Activated CD4-positive, alpha-beta T cell treated with anti-CD3 and anti-CD28 coated beads, Interleukin-10, Interleukin-2, amounts not matched to agents 100 ng/mL and 50 ng/mL, durations not matched to agents 16 hours and 8 hours (primary cell): ENCODE measurements at regions not wholly inside any gene's neighbourhood (a gene's known extent, or its start where the extent isn't known, plus 50 kb on each side); places are given as distances from the start of the nearest gene placed in this dataset.

Experiments
- DNase-seq: peaks from one replicate; pipeline ENCODE4 v3.0.0-alpha.2; 2020

DNA sequence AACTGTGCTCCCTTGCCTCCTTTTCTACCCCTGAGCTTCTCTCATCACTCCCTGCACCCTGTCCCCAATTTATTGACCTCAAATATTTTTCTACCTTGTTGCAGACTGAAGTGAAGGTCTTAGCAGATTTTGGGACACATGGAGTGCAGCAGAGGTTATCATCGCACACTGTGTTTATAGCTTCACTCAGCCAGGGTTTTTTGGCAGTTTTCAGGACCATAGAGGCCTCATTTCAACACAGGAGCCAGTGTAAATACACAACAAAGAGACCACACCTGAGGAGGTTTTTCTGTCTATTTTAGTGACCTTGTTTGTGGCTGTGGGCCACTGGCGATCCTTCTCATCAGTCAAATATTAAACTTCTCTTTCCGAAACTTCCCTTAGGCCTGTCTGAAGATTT, 457.1 kb downstream of the SPRY1 start:
- no peak for DNase-seq

DNA sequence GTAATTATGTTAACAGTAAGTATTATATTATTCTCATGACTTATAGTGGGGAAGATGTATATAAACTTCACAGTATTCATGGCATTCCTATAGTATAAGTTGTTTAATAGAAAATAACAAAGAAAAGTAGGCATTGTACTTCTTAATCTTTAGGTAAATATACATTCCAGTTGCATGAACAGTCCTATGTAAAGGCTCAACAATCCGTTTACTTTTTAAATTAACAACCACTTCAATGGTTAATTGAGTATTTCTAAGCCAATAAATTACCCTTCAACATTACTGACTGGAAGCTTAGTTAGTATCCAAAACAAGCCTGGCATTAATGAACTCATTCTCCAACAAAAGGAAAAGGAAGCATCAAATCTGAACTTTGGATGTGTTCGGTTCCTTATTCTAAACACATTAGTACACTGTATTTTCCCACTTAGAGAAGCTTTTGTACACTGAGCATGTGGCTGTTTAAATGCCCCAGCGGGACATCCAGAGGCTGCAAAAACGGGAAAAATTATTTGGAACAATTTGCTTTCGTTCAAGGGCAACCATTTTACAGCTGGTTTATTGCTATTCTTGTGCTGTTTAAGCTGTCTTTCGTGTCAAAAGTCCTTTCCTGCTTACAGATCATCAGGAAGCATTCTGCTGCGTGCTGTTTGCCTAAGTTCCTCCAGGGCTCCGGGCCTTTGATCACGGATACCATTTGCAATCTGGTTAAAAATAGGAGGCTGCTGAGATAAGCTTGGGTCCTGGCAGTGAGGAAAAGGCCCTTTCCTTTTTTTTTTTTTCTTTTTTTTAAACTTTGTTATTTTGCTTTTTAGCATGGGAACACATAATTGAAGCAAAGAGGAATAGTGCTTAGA, 460.3 kb downstream of the SPRY1 start:
- DNase-seq: no peak

DNA sequence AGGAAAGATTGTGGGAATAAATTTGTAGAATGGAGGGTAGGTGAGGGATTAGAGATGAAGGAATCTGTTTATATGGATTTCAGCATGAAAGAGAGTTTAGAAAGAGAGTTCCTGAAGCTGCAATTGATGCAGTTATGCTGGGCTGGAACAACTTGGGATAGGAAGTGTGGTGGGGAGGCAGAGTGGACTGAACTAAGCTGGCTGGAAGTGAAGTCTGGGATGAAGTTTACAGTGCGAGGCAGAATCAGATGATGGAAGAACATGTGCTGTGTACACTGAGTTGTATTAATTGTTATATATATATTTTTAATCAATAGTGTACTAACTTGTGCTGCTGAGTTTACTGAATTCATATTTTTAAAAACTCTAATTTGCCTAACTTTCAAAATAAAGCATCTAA, 461.9 kb downstream of the SPRY1 start:
- no peak for DNase-seq

- no peak for DNase-seq
These were observed 466.2 kb downstream of the SPRY1 start for GRCh38 chr4:123862812-123863211.

DNA sequence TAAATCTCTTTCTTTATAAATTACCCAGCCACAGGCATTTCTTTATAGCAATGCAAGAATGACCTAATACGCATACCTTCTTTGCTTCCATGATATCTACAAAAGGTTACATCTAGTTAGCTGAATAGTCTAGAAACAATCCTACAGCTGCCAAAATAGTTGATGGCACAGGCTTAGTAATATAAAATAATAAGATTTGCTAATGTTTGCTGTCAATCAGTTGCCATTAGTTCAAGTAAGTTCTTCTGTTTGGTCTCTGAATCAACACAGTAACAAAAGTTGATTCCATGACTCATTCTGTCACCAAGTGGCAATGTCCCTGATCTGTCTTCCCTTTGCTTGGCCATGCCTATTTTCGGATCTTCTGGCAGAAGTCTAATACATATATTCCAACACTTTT, 470.2 kb downstream of the SPRY1 start:
- no peak for DNase-seq

- DNase-seq: no peak
These were observed 471.5 kb downstream of the SPRY1 start for GRCh38 chr4:123867910-123868587.

- DNase-seq: no peak
These were observed 473.0 kb downstream of the SPRY1 start for GRCh38 chr4:123869286-123870215.

- DNase-seq: no peak
These were observed 473.8 kb downstream of the SPRY1 start for GRCh38 chr4:123870216-123870876.

- DNase-seq: no peak
These were observed 474.7 kb downstream of the SPRY1 start for GRCh38 chr4:123871341-123871740.

DNA sequence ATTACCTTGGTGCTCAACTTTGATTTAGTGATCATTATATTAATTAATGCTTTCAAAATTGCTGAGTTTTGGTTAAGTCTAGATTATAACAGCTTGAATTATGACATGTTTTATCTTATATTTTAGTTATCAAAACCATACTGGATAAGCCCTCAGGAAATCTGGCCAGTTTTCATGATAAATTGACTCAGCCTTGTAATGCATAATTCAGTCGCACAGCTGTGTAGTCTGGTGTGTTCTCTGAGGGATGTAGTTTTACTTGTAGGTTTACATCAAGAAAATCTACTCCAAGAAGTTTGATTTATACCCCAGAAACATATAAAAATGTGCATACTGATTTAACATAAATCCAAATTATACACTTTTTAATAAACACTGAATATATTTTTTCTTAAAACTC, 477.5 kb downstream of the SPRY1 start:
- DNase-seq: no peak

DNA sequence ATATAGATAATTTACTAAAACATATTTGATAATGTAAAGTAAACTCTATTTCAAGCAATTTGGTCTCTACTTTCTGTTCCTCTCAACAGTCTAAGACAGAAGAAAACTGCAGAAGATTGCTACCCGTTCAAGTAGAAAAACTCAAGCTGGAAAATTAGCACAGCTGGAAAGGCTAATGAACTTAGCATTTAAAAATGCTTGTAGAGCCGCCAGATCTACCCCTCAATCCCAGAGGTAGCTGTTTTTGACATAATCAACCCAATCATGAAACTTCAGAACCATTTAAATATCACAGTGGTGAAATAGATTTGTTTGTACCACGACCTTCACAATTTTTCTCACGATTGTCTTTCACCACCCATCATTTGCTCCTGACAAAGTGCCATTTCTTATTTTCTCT, 479.5 kb downstream of the SPRY1 start:
- DNase-seq: no peak

- no peak for DNase-seq
These were observed 480.1 kb downstream of the SPRY1 start for GRCh38 chr4:123876671-123877101.

GRCh38 chr4:123877551-123877950, 481.0 kb downstream of the SPRY1 start:
- DNase-seq: no peak

DNA sequence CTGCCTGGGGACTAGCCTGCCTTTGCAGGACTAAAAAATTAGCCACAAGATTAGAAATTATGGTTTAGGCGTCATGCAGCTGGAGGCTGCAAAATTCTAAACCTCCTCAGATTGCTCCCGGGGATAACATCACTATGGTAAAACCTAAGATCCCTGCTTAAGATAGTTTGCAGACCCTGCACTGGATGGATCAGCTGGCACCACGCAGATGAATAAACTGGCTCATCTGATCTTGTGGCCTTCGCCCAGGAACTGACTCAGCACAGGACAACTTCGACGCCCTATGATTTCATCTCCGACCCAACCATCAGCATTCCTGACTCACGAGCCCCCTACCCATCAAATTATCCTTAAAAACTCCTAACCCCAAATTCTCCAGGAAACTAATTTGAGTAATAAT, 482.4 kb downstream of the SPRY1 start:
- DNase-seq: no peak

- no peak for DNase-seq
These were observed 484.0 kb downstream of the SPRY1 start for GRCh38 chr4:123880631-123881030.

DNA sequence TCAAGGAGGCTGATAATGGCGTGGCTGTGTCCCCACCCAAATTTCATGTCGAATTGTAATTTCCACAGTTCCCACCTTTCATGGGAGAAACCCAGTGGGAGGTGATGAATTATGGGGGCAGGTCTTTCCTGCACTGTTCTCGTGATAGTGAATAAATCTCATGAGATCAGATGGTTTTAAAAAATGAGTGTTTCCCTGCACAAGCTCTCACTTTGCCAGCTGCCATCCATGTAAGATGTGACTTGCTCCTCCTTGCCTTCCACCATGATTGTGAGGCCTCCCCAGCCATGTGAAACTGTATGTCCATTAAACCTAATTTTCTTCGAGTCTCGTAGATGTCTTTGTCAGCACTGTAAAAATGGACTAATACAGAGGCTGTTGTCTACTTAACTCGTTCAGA, 488.3 kb downstream of the SPRY1 start:
- DNase-seq: no peak

DNA sequence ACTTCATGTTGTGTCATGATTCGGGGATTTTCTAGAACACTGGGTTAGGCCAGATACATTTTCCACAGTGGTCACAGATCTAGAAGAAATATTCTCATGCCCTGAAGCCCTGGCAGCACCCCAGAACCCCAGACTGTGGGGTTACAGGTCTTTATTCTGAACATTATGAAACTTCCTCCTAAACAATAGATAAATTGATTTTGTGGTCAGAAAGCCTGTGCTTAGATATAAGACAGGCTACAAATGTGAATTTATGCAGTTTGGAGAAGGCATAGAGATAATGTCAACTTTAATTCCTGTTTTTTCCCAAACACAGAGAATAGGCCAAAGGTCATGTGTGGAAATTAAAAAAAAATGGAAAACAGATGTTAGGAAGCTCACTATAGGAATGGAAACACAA, 492.9 kb downstream of the SPRY1 start:
- DNase-seq: no peak

DNA sequence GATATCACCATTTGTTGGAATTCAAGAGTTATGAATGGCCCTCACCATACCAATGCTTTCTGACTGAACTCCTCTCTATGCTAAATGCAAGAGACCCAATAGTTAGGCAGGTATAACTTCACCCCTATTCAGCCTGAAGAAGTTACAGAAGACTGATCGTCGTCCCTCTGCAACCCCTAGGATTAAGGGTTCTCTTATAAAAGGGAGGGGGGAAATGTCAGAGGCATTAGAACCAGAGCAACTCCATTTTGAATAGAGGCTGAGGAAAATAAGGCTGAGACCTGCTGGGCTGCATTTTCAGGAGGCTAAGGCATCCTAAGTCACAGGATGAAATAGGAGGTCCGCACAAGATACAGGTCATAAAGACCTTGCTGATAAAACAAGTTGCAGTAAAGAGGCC, 494.3 kb downstream of the SPRY1 start:
- no peak for DNase-seq

DNA sequence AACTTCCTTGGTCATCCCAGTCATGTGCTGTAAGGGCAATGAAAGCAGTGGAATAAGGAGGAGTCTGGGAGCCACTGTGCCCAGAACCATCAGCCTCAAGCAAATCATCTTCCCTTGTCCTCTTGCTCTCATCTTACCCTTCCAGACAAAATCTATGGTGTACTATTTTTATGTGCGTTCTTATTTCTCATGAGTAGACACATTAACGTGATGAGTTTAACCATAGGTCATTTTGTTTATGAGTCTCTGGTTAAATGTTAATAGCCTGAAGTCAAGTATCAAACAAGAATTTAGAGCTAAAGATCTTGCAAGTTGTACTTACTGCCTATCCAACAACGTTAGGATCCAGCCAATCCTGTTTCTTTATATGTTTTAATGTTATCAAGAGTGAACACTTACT, 495.3 kb downstream of the SPRY1 start:
- no peak for DNase-seq

DNA sequence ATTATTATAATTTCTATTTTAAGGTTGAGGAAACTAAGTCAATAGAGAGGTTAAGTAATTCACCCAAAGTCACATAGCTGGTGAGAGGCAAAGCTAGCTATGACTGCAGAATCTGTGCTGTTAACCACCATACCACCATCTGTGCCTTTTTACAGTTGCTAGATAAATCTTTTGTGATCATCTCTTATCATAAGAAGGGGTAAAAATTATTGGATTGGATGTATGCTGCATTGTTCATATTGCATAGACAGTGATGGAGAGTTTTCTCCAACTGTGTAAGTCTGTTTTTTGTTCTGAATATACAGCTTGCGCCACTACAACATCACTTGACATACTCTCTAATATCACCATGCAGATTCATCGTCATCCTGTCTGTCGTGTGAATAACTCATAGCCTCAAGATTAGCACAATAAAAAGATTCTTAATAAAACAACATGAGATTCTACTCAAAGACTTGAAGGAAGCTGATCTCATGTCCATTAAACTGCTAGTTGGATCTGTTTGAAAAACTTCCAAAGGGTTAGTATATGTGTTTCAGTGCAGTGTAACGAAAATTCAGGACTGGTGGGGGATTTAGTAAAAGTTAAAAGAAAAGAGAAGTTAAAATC, 495.9 kb downstream of the SPRY1 start:
- DNase-seq: no peak

DNA sequence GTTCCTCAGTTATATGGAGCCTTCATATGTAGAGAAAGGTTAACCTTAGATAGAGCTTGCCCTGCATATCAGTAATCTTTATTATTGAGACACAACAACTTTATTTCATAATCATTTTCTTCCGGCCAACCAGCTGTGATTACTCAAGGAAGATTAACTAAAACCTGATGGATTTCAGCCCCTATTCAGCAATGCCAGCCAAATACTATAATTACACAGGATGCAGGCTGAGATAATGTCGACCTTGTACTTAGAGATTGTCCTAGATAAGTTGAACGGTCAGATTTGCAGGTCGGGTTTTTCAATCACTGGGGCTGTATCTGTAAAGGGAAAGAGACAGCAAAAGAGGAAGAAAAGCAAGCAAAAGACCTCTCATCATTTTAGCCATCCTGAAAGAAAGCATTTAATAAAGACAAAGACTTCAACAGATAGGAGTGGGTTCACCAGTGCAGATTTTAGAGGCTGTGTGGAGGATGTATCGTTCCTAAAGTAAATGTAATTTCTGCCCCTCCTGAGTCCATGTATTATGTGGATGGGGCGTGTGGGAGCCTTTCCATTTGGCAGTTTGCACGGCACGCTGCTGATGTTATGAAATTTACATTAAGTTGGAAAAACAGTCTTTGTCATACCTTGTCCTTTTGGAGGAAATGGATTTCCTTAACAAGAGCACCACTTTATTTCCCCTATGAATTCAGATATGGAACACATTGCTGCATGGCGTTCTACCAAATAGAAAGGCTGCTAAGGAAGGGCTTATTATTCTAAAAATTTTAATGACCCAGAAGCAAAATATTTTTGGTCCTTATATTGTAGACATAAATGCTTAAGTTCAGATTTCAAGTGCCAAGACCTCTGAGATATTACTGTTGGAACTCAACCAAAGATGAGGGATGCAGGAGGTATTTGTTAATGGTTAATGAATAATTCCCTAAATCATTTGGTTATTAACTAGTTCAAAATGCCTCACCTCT, 496.7 kb downstream of the SPRY1 start:
- no peak for DNase-seq
